GM21515 (cell line): ENCODE measurements at regions not wholly inside any gene's neighbourhood (a gene's known extent, or its start where the extent isn't known, plus 50 kb on each side); places are given as distances from the start of the nearest gene placed in this dataset.
"Not testable (repeated sequence)": the region's sequence is repeated elsewhere in the genome, so short reads cannot be mapped to it uniquely, and the experiment has no call there.

Source experiments
- ATAC-seq: cut with Tn5 transposase; IDR thresholded peaks from one replicate; pipeline ENCODE4 v1.9.1; 2021; ENCODE audit not compliant: unreplicated experiment

- not testable (repeated sequence) for ATAC-seq
Measured at GRCh38 chr10:45056806-45057205, 56.1 kb downstream of the ZNF22 start.

- no peak for ATAC-seq
Measured at GRCh38 chr10:45058580-45058979, 57.9 kb downstream of the ZNF22 start.

GRCh38 chr10:45058992-45059561 is 58.4 kb downstream of the ZNF22 start:
- ATAC-seq = no peak

- ATAC-seq = no peak
Measured at GRCh38 chr10:45059632-45060031, 58.9 kb downstream of the ZNF22 start.

- ATAC-seq = no peak
Measured at GRCh38 chr10:45061982-45062381, 61.3 kb downstream of the ZNF22 start.

GRCh38 chr10:45063591-45064231 is 63.0 kb downstream of the ZNF22 start:
- ATAC-seq = no peak

GRCh38 chr10:45064998-45065397 is 64.3 kb downstream of the ZNF22 start:
- no peak for ATAC-seq

- no peak for ATAC-seq
Measured at GRCh38 chr10:45071043-45071813, 70.5 kb downstream of the ZNF22 start.

- ATAC-seq = no peak
Measured at GRCh38 chr10:45075216-45075615, 74.5 kb downstream of the ZNF22 start.

- no peak for ATAC-seq
Measured at GRCh38 chr10:45075826-45076380, 75.2 kb downstream of the ZNF22 start.

GRCh38 chr10:45076891-45077290 is 76.2 kb downstream of the ZNF22 start:
- no peak for ATAC-seq

GRCh38 chr10:45080331-45080730 is 79.6 kb downstream of the ZNF22 start:
- ATAC-seq = no peak

GRCh38 chr10:45082176-45082575 is 81.5 kb downstream of the ZNF22 start:
- ATAC-seq = no peak

GRCh38 chr10:45091968-45092367 is 91.2 kb downstream of the ZNF22 start:
- no peak for ATAC-seq

GRCh38 chr10:45093945-45094344 is 93.2 kb downstream of the ZNF22 start:
- no peak for ATAC-seq

GRCh38 chr10:45095286-45095685 is 94.6 kb downstream of the ZNF22 start:
- ATAC-seq = no peak

- ATAC-seq = no peak
Measured at GRCh38 chr10:45096001-45096400, 95.3 kb downstream of the ZNF22 start.

- no peak for ATAC-seq
Measured at GRCh38 chr10:45100429-45100828, 99.7 kb downstream of the ZNF22 start.

- no peak for ATAC-seq
Measured at GRCh38 chr10:45104674-45105073, 104.0 kb downstream of the ZNF22 start.

- not testable (repeated sequence) for ATAC-seq
Measured at GRCh38 chr10:45105309-45105708, 104.6 kb downstream of the ZNF22 start.

GRCh38 chr10:45106236-45106856 is 105.6 kb downstream of the ZNF22 start:
- no peak for ATAC-seq
